ENCODE measurements at regions not wholly inside any gene's neighbourhood (a gene's known extent, or its start where the extent isn't known, plus 50 kb on each side); places are given as distances from the start of the nearest gene placed in this dataset.

GRCh38 chr5:13427827-13428557 is 516.5 kb downstream of the DNAH5 start:
- DNase-seq (ENCODE audit: low read depth): no peak
- no peak for TF ChIP-seq CTCF (IDR thresholded peaks at IDR 0.05; ENCODE audit: insufficient read depth, low read depth, low read length)
- H3K4me3 ChIP-seq (ENCODE audit: low read depth, low read length): no peak overlapping the region

- no peak for DNase-seq (ENCODE audit: low read depth)
- H3K4me3 ChIP-seq (ENCODE audit: low read depth, low read length): no peak overlapping the region
- TF ChIP-seq CTCF (IDR thresholded peaks at IDR 0.05; ENCODE audit: insufficient read depth, low read depth, low read length): no peak
These were observed 532.4 kb downstream of the DNAH5 start for GRCh38 chr5:13412040-13412595.

GRCh38 chr5:13408616-13409015 is 535.9 kb downstream of the DNAH5 start:
- H3K4me3 ChIP-seq (ENCODE audit: low read depth, low read length): no peak overlapping the region
- no peak for DNase-seq (ENCODE audit: low read depth)
- no peak for TF ChIP-seq CTCF (IDR thresholded peaks at IDR 0.05; ENCODE audit: insufficient read depth, low read depth, low read length)

DNA sequence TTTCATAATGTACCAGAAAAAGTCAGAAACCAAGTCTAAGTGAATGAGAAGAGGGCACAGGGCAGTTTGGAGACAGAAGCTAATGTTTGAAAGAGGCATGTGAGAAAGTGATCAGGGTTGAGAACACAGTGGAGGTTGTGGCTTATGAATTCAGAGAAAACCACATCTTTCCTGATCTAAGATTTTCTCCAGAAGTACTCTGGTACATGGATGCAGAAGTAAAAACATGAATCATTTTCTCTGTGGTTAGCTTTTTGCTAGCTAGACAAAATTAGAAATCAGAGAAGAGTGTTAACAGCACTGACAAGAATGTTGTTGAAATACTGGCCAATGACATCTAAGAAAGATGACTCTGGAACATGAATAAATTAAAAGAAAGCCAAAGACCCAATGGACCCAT is 541.1 kb downstream of the DNAH5 start:
- H3K4me3 ChIP-seq (ENCODE audit: low read depth, low read length): no peak overlapping the region
- DNase-seq (ENCODE audit: low read depth): no peak
- TF ChIP-seq CTCF (IDR thresholded peaks at IDR 0.05; ENCODE audit: insufficient read depth, low read depth, low read length): no peak

DNA sequence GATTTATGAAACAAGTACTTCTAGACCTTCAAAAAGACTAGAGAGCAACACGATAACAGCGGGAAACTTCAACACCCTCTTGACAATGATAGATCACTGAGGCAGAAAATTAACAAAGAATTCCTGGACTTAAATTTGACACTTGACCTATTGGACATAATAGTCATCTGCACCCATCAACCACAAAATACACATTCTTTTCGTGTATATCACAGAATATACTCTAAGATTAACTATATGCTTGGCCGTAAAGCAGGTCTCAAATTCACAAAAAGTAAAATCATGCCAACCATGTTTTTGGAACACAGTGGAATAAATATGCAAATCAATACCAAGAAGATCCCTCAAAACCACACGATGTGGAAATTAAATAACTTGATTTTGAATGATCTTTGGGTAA is 559.4 kb downstream of the DNAH5 start:
- no peak overlapping the region for H3K4me3 ChIP-seq (ENCODE audit: low read depth, low read length)
- no peak for DNase-seq (ENCODE audit: low read depth)
- TF ChIP-seq CTCF (IDR thresholded peaks at IDR 0.05; ENCODE audit: insufficient read depth, low read depth, low read length): no peak

- no peak for TF ChIP-seq CTCF (IDR thresholded peaks at IDR 0.05; ENCODE audit: insufficient read depth, low read depth, low read length)
- H3K4me3 ChIP-seq (ENCODE audit: low read depth, low read length): no peak overlapping the region
- DNase-seq (ENCODE audit: low read depth): no peak
These were observed 562.3 kb downstream of the DNAH5 start for GRCh38 chr5:13382232-13382631.

DNA sequence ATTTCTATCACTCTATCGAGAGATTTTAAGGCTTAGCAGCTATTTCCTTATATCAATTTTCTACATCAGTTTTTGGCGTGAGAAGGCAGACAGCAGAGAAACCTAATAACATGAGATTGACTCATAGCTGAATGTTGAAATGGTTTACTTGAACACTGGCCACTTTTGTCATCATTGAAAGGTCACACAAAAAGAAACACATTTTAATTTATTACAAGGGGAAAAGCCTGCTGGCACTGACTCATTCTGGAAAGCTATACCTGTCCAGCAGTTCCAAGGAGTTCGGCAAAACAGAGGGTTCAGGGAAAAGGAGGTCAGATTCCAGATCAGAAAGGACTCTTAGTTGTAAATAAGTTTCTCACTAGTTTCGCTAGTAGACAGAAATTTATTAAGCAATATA is 566.4 kb downstream of the DNAH5 start:
- no peak overlapping the region for H3K4me3 ChIP-seq (ENCODE audit: low read depth, low read length)
- no peak for TF ChIP-seq CTCF (IDR thresholded peaks at IDR 0.05; ENCODE audit: insufficient read depth, low read depth, low read length)
- DNase-seq (ENCODE audit: low read depth): no peak

Measured in fibroblast of villous mesenchyme (primary cell).